ENCODE measurements at regions not wholly inside any gene's neighbourhood (a gene's known extent, or its start where the extent isn't known, plus 50 kb on each side); places are given as distances from the start of the nearest gene placed in this dataset.

- no peak for TF ChIP-seq CTCF (IDR thresholded peaks at IDR 0.05)
- no peak for TF ChIP-seq POLR2AphosphoS5 (IDR thresholded peaks at IDR 0.05; ENCODE audit: low read depth, low read length)
These were observed 216.3 kb downstream of the NHLRC3 start for GRCh38 chr13:39254601-39255000.
